Ascending aorta (tissue), 2 donors: ENCODE measurements at regions not wholly inside any gene's neighbourhood (a gene's known extent, or its start where the extent isn't known, plus 50 kb on each side); places are given as distances from the start of the nearest gene placed in this dataset.

Source experiments
- DNase-seq, 2 donors: peaks; one replicate each; pipeline ENCODE4 v3.0.0-alpha.2; 2019; ENCODE audit warnings: low spot score in 2 of 2
- H3K27ac ChIP-seq, 2 donors: fragments of 200-600 bp; sonication (generic); one replicate each; pipeline ENCODE4 v1.5.1; 2016 to 2017; ENCODE audit warnings: mild to moderate bottlenecking in 1 of 2
- H3K27me3 ChIP-seq: fragments of 200-600 bp; sonication (generic); one replicate; pipeline ENCODE4 v1.5.1; 2017
- H3K36me3 ChIP-seq, 2 donors: fragments of 200-600 bp; sonication (generic); one replicate each; pipeline ENCODE4 v1.5.1; 2016
- H3K4me1 ChIP-seq, 2 donors: fragments of 200-600 bp; sonication (generic); one replicate each; pipeline ENCODE4 v1.5.1; 2016 to 2017; ENCODE audit warnings: mild to moderate bottlenecking in 1 of 2
- H3K4me3 ChIP-seq, 2 donors: fragments of 200-600 bp; sonication (generic); one replicate each; pipeline ENCODE4 v1.5.1; 2016 to 2017; ENCODE audit warnings: mild to moderate bottlenecking in 1 of 2
- H3K9me3 ChIP-seq, 2 donors: fragments of 200-600 bp; sonication (generic); one replicate each; pipeline ENCODE4 v1.5.1; 2016
- CTCF ChIP-seq, 3 experiments: fragments of 200-600 bp in 2 of 3; fragments of 450-650 bp in 1 of 3; sonication (generic) in 2 of 3; IDR thresholded peaks; one replicate each; pipeline ENCODE4 v1.5.1; 2016 to 2019; ENCODE audit warnings: antibody characterized with exemption in 3 of 3, mild to moderate bottlenecking in 1 of 3, moderate library complexity in 1 of 3
- intact Hi-C: fragments of 100-400 bp; cut with DNase I; formaldehyde crosslinking; loops from one replicate; pipeline ENCODE4 v1.15.1; 2023

GRCh38 chr2:11941201-11942177 is 195.1 kb downstream of the LPIN1 start:
- no peaks in the 10 kb centered on the region for H3K36me3 ChIP-seq
- TF ChIP-seq CTCF (IDR thresholded peaks at IDR 0.05): no peak
- H3K4me3 ChIP-seq: no peak overlapping the region
- no peak overlapping the region for H3K27ac ChIP-seq
- DNase-seq: no peak
- no peaks in the 10 kb centered on the region for H3K27me3 ChIP-seq
- no peaks in the 10 kb centered on the region for H3K9me3 ChIP-seq
- intact Hi-C loops: no loop called here
- H3K4me1 ChIP-seq: no peaks in the 10 kb centered on the region

- no peaks in the 10 kb centered on the region for H3K4me1 ChIP-seq
- no peaks in the 10 kb centered on the region for H3K36me3 ChIP-seq
- no peaks in the 10 kb centered on the region for H3K9me3 ChIP-seq
- DNase-seq: no peak
- no peak overlapping the region for H3K4me3 ChIP-seq
- intact Hi-C loops: no loop called here
- no peaks in the 10 kb centered on the region for H3K27me3 ChIP-seq
- no peak overlapping the region for H3K27ac ChIP-seq
- no peak for TF ChIP-seq CTCF (IDR thresholded peaks at IDR 0.05)
These were observed 195.7 kb downstream of the LPIN1 start for GRCh38 chr2:11942178-11942569.

- H3K9me3 ChIP-seq: no peaks in the 10 kb centered on the region
- intact Hi-C loops: no loop called here
- no peaks in the 10 kb centered on the region for H3K27me3 ChIP-seq
- no peak overlapping the region for H3K27ac ChIP-seq
- H3K4me3 ChIP-seq: no peak overlapping the region
- DNase-seq: no peak
- H3K36me3 ChIP-seq: no peaks in the 10 kb centered on the region
- no peaks in the 10 kb centered on the region for H3K4me1 ChIP-seq
- no peak for TF ChIP-seq CTCF (IDR thresholded peaks at IDR 0.05)
These were observed 197.9 kb downstream of the LPIN1 start for GRCh38 chr2:11944311-11944710.

- DNase-seq: no peak
- no peak for TF ChIP-seq CTCF (IDR thresholded peaks at IDR 0.05)
- intact Hi-C loops: no loop called here
These were observed 199.0 kb downstream of the LPIN1 start for GRCh38 chr2:11945139-11946126.

GRCh38 chr2:11947956-11948355 is 201.5 kb downstream of the LPIN1 start:
- DNase-seq: no peak
- no peaks in the 10 kb centered on the region for H3K4me1 ChIP-seq
- no peaks in the 10 kb centered on the region for H3K9me3 ChIP-seq
- H3K36me3 ChIP-seq: no peaks in the 10 kb centered on the region
- no peaks in the 10 kb centered on the region for H3K27me3 ChIP-seq
- H3K4me3 ChIP-seq: no peak overlapping the region
- no peak overlapping the region for H3K27ac ChIP-seq
- intact Hi-C loops: no loop called here
- TF ChIP-seq CTCF (IDR thresholded peaks at IDR 0.05): no peak

More at GRCh38 chr2:11945139-11946126, 199.0 kb downstream of the LPIN1 start:
- no peaks in the 10 kb centered on the region for H3K9me3 ChIP-seq
- H3K36me3 ChIP-seq: no peaks in the 10 kb centered on the region
- H3K4me3 ChIP-seq: no peak overlapping the region
- no peak overlapping the region for H3K27ac ChIP-seq
- no peaks in the 10 kb centered on the region for H3K4me1 ChIP-seq
- H3K27me3 ChIP-seq: no peaks in the 10 kb centered on the region
